SU-DHL-6 (cell line): ENCODE measurements at regions not wholly inside any gene's neighbourhood (a gene's known extent, or its start where the extent isn't known, plus 50 kb on each side); places are given as distances from the start of the nearest gene placed in this dataset.

Experiments
- H2AFZ ChIP-seq: fragments of 200-600 bp; sonication (generic); 2 replicates; pipeline ENCODE4 v1.6.1; 2014; ENCODE audit warnings: low read depth, mild to moderate bottlenecking, moderate library complexity, mixed read lengths, antibody characterized with exemption, low read length; ENCODE audit not compliant: severe bottlenecking
- H3F3A ChIP-seq: fragments of 200-600 bp; shearing (Covaris generic); 2 replicates; pipeline ENCODE4 v1.6.0; 2016; ENCODE audit warnings: antibody characterized with exemption, mild to moderate bottlenecking; ENCODE audit not compliant: insufficient read depth
- H3K27ac ChIP-seq: fragments of 200-600 bp; sonication (generic); 2 replicates; pipeline ENCODE4 v1.5.1; 2016; ENCODE audit warnings: low read depth, mild to moderate bottlenecking, low read length, moderate library complexity, mixed read lengths
- H3K27me3 ChIP-seq: fragments of 200-600 bp; sonication (generic), shearing (Covaris generic); 2 replicates; pipeline ENCODE4 v1.6.0; 2014; ENCODE audit warnings: mild to moderate bottlenecking, low read length
- H3K36me3 ChIP-seq: fragments of 200-600 bp; sonication (generic); 2 replicates; pipeline ENCODE4 v1.6.1; 2014; ENCODE audit warnings: mild to moderate bottlenecking, low read length, mixed read lengths
- H3K4me2 ChIP-seq: fragments of 300-600, 200-600 bp; shearing (Covaris generic), sonication (generic); 2 replicates; pipeline ENCODE4 v1.6.0; 2014; ENCODE audit warnings: low read length, low read depth, mild to moderate bottlenecking; ENCODE audit not compliant: poor library complexity, severe bottlenecking
- H3K4me3 ChIP-seq: fragments of 200-600 bp; sonication (generic); 2 replicates; pipeline ENCODE4 v1.5.1; 2014; ENCODE audit warnings: antibody characterized with exemption, low read length, mild to moderate bottlenecking, mixed read lengths; ENCODE audit not compliant: insufficient read depth, poor library complexity, severe bottlenecking
- H3K79me2 ChIP-seq: fragments of 200-600 bp; sonication (generic); 2 replicates; pipeline ENCODE4 v1.6.1; 2014; ENCODE audit warnings: mild to moderate bottlenecking, low read length, moderate library complexity; ENCODE audit not compliant: insufficient read depth
- H3K9ac ChIP-seq: fragments of 200-600 bp; sonication (generic); 2 replicates; pipeline ENCODE4 v1.7.0; 2014; ENCODE audit warnings: mild to moderate bottlenecking, low read length
- H3K9me2 ChIP-seq: fragments of 200-600 bp; sonication (generic); replicated peaks from 2 replicates; pipeline ENCODE4 v1.6.1; 2014; ENCODE audit warnings: low read length; ENCODE audit not compliant: insufficient read depth
- H3K9me3 ChIP-seq: fragments of 200-600 bp; sonication (generic); 2 replicates; pipeline ENCODE4 v1.6.1; 2014; ENCODE audit warnings: low read length, mixed read lengths; ENCODE audit not compliant: insufficient read depth
- H4K20me1 ChIP-seq: fragments of 200-600 bp; sonication (generic); 2 replicates; pipeline ENCODE4 v1.6.1; 2014; ENCODE audit warnings: low read depth, mild to moderate bottlenecking, antibody characterized with exemption, low read length, moderate library complexity, mixed read lengths
- EZH2phosphoT487 ChIP-seq: fragments of 200-600 bp; sonication (generic), shearing (Covaris generic); conservative IDR thresholded peaks from 2 replicates; pipeline ENCODE4 v1.6.1; 2018; ENCODE audit warnings: mild to moderate bottlenecking, antibody characterized with exemption, low read length, moderate library complexity, mixed read lengths
- TF ChIP-seq, protein P1 (sequence below): fragments of 200-600 bp; sonication (generic); IDR thresholded peaks from one replicate; pipeline ENCODE4 v1.5.1; 2017; ENCODE audit warnings: antibody characterized with exemption, mild to moderate bottlenecking, low read length, moderate library complexity; ENCODE audit not compliant: insufficient read depth, poor library complexity, severe bottlenecking

DNA sequence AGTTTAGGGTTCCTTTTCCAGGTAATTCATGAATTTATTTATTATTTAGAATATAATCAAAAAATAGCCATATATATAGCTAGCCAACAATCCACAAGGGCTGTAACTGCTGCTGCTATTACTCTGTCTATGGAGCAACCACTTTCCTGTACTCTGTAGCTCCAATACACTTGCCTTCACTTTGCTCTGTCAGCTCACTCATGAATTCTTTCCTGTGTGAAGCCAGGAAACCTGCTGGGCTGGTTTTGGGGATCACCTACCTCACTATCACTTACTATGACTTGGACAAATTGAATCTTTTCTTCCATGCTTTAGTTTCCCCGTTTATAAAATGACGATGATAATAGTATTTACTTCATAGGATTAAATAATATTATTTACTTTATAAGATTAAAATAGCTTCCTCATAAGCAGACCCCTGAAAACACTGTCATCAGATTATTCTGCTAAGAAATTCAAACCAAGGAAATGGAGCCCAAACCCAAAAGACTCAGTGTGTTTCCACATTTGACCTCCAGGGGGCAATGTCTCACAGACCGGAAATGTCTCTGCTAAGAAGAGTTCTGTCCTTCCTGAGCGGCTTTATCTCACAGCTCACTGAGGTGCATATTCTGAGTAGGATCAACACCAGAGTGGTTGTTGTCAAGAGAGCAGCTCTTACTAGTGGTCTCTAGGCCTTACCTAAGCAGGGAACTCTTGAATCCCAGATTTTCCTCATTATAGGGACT is 457.1 kb downstream of the DAD1 start:
- Histone ChIP-seq H2AFZ (peak overlapping the region; percentile 58), H3F3A (no peaks in the 10 kb centered on the region), H3K9ac (no peak overlapping the region), H3K79me2 (no peaks in the 10 kb centered on the region), H3K27me3 (no peaks in the 10 kb centered on the region), H3K9me3 (no peaks in the 10 kb centered on the region), H3K9me2 (no peaks in the 10 kb centered on the region), H3K36me3 (no peaks in the 10 kb centered on the region), H3K27ac (no peak overlapping the region), H3K4me3 (no peak overlapping the region), H4K20me1 (no peaks in the 10 kb centered on the region), H3K4me2 (no peak overlapping the region)
- TF ChIP-seq, protein P1, sequence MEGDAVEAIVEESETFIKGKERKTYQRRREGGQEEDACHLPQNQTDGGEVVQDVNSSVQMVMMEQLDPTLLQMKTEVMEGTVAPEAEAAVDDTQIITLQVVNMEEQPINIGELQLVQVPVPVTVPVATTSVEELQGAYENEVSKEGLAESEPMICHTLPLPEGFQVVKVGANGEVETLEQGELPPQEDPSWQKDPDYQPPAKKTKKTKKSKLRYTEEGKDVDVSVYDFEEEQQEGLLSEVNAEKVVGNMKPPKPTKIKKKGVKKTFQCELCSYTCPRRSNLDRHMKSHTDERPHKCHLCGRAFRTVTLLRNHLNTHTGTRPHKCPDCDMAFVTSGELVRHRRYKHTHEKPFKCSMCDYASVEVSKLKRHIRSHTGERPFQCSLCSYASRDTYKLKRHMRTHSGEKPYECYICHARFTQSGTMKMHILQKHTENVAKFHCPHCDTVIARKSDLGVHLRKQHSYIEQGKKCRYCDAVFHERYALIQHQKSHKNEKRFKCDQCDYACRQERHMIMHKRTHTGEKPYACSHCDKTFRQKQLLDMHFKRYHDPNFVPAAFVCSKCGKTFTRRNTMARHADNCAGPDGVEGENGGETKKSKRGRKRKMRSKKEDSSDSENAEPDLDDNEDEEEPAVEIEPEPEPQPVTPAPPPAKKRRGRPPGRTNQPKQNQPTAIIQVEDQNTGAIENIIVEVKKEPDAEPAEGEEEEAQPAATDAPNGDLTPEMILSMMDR, result peak; percentile 57
- TF ChIP-seq EZH2phosphoT487, result no peak

DNA sequence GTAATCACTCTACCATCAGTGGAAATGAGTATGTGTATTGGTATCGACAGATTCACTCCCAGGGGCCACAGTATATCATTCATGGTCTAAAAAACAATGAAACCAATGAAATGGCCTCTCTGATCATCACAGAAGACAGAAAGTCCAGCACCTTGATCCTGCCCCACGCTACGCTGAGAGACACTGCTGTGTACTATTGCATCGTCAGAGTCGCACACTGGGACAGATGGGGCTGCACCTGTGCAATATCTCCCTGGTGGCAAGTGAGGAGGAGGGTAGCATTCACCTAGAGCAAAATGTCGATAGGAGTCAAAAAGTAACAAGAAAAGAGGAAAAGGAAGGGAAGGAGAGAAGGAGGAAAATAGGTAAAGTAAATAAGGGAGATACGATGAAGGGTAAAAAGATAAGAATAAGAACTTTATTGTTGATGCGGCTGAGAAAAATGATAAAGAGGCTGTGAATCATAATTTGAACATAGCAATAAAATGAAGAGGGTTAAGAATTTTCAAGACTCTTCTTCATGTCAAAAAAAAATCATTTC is 450.5 kb upstream of the OR4E1 start:
- H2AFZ ChIP-seq, result no peak overlapping the region

DNA sequence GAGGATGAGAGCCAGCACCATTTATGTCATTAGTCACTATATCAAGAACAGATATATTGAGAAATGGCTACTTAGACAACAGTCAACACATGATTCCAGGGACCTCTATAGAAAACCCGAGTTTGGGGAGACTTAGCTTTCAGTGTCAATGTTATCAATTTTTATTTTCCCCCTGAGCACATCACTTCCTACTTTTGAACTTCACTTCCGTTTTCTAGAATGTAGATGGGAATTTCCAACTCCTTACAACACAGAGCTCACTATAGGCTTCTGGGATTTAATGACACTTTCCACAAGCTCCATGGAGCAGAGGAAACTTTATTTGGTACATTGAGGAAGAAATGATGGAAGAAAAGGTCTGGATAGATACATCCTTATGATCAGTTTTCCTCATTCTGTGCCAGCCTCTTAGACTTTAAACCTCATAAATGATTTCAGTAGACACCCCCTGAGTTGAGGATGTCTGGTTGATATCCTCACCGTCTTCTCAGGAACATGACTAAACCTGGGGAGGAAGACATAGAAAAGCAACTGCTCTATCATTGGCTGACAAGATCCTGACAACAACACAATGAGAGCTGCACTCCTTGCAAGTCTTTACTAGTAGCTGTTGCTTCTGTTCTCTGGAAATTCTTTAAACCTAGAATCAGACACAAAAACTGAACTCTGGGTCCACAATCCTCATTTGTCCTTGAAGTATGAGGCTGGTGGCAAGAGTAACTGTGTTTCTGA is 449.4 kb upstream of the OR4E1 start:
- peak overlapping the region; percentile 16 for H3K4me2 ChIP-seq
- H3K27ac ChIP-seq, result no peak overlapping the region
- no peaks in the 10 kb centered on the region for H3K36me3 ChIP-seq
- H3K9ac ChIP-seq, result no peak overlapping the region
- no peaks in the 10 kb centered on the region for H3K9me2 ChIP-seq
- no peaks in the 10 kb centered on the region for H3F3A ChIP-seq
- no peaks in the 10 kb centered on the region for H3K9me3 ChIP-seq
- no peaks in the 10 kb centered on the region for H4K20me1 ChIP-seq
- H2AFZ ChIP-seq, result no peak overlapping the region
- H3K79me2 ChIP-seq, result no peaks in the 10 kb centered on the region
- TF ChIP-seq, protein P1, result no peak
- no peak for TF ChIP-seq EZH2phosphoT487
- H3K27me3 ChIP-seq, result no peaks in the 10 kb centered on the region
- no peak overlapping the region for H3K4me3 ChIP-seq

More for the DNA sequence above, 450.5 kb upstream of the OR4E1 start:
- Histone ChIP-seq H3K36me3 (no peaks in the 10 kb centered on the region), H3K27me3 (no peaks in the 10 kb centered on the region), H3K27ac (no peak overlapping the region), H3K4me2 (no peak overlapping the region), H3K9me3 (no peaks in the 10 kb centered on the region), H4K20me1 (no peaks in the 10 kb centered on the region), H3K9me2 (no peaks in the 10 kb centered on the region), H3F3A (no peaks in the 10 kb centered on the region), H3K9ac (no peak overlapping the region), H3K79me2 (no peaks in the 10 kb centered on the region), H3K4me3 (no peak overlapping the region)
- no peak for TF ChIP-seq EZH2phosphoT487
- TF ChIP-seq, protein P1, result no peak
